Gastrocnemius medialis (tissue), 4 donors: ENCODE measurements at regions not wholly inside any gene's neighbourhood (a gene's known extent, or its start where the extent isn't known, plus 50 kb on each side); places are given as distances from the start of the nearest gene placed in this dataset.

Experiments
- POLR2A ChIP-seq, 2 donors: fragments of 450-650 bp; IDR thresholded peaks; one replicate each; pipeline ENCODE4 v1.6.1; 2017; ENCODE audit warnings: antibody characterized with exemption in 2 of 2, mild to moderate bottlenecking in 2 of 2, moderate library complexity in 2 of 2
- TF ChIP-seq, protein P1 (sequence below), 5 experiments: fragments of 450-650 bp in 3 of 5; fragments of 200-600 bp in 2 of 5; sonication (generic) in 2 of 5; IDR thresholded peaks in 4 of 5; conservative IDR thresholded peaks in 1 of 5; 1 replicate in 4 of 5; 2 replicates in 1 of 5; pipeline ENCODE4 v1.5.1; 2016 to 2019; ENCODE audit warnings: antibody characterized with exemption in 5 of 5, mild to moderate bottlenecking in 3 of 5, moderate library complexity in 3 of 5

DNA sequence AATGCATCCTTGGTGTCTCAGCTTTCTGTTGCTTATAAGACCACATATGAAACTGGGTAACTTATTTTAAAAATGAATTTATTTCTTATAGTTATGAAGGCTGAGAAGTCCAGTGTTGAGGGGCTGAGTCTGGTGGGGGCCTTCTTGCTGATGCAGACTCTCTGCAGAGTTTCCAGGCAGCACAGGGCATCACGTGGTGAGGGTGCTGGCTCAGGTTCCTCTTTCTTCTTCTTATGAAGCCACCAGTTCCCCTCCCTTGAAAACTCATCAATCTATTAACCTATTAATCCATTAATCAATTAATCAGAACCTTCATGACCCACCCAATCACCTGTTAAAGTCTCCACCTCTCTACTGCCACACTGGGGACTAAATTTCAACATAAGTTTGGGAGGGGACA is 595.6 kb upstream of the NRP1 start:
- TF ChIP-seq, protein P1, sequence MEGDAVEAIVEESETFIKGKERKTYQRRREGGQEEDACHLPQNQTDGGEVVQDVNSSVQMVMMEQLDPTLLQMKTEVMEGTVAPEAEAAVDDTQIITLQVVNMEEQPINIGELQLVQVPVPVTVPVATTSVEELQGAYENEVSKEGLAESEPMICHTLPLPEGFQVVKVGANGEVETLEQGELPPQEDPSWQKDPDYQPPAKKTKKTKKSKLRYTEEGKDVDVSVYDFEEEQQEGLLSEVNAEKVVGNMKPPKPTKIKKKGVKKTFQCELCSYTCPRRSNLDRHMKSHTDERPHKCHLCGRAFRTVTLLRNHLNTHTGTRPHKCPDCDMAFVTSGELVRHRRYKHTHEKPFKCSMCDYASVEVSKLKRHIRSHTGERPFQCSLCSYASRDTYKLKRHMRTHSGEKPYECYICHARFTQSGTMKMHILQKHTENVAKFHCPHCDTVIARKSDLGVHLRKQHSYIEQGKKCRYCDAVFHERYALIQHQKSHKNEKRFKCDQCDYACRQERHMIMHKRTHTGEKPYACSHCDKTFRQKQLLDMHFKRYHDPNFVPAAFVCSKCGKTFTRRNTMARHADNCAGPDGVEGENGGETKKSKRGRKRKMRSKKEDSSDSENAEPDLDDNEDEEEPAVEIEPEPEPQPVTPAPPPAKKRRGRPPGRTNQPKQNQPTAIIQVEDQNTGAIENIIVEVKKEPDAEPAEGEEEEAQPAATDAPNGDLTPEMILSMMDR (IDR thresholded peaks at IDR 0.05 in 4 of 5, conservative IDR thresholded peaks at IDR 0.05 in 1 of 5), result no peak
- no peak for TF ChIP-seq POLR2A (IDR thresholded peaks at IDR 0.05)
